ENCODE measurements at regions not wholly inside any gene's neighbourhood (a gene's known extent, or its start where the extent isn't known, plus 50 kb on each side); places are given as distances from the start of the nearest gene placed in this dataset.
"Not testable (repeated sequence)": the region's sequence is repeated elsewhere in the genome, so short reads cannot be mapped to it uniquely, and the experiment has no call there.

DNA sequence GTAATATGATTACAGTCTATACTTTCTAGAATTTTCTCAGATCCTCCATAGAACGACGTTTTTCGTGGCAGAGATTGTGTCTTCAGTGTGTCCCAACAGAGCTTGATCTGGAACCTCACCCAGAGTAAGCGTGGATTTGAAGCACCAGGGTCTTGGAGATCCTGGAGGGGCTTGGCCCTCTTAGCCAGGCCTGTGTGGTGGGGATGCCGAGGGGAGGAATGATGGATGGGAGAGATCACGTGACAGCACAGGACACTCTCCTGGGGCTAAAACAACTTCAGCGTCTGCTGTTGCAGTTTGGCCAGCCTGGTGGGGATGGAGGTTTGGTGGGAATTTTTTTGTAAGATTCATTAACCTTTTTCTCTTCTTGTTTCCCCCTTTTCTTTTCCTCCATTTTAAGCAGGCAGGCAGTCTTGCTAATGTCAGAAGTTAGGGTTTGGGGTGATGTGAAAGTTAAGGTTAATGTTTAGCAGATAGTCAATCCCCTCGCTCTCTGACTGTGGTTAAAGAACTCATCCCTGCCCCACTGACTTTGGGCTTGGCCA, 100.7 kb upstream of the SULF2 start:
- Mint-ChIP-seq H3K27ac (no peak overlapping the region), H3K4me1 (no peaks in the 10 kb centered on the region), H3K4me3 (no peak overlapping the region), H3K27me3 (no peaks in the 10 kb centered on the region), H3K9me3 (no peaks in the 10 kb centered on the region)
- DNase-seq (no peak), ATAC-seq (no peak)

DNA sequence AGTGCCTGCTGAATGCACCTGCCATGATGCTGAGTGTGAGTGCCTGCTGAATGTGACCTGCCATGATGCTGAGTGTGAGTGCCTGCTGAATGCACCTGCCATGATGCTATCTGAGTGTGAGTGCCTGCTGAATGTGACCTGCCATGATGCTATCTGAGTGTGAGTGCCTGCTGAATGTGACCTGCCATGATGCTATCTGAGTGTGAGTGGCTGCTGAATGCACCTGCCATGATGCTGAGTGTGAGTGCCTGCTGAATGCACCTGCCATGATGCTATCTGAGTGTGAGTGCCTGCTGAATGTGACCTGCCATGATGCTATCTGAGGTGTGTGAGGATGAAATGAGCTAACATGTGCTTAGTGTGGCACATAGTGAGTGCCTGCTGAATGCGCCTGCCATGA, 98.7 kb upstream of the SULF2 start:
- H3K4me3 Mint-ChIP-seq, H3K4me1 Mint-ChIP-seq, H3K27me3 Mint-ChIP-seq, ATAC-seq, H3K27ac Mint-ChIP-seq, DNase-seq, H3K9me3 Mint-ChIP-seq: not testable (repeated sequence)

DNA sequence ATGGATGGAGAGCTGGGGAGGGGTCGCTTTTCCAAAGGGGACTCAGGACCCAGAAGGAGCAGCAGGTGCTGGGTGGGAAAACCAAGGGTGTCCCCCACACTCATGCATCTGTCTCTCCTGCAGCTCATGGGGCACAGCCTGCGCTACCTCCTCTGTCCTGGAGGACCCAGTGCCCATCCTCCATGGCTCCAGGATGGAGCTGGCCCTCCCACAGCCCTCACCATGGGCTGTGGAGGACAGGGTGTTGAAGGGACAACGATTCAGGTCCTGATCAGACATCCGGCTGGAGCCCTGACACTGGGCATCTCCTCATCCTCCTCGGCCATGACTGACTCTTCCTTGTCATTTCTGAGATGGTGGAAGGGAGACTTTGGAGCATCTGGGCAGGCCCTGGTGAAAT, 97.9 kb upstream of the SULF2 start:
- Mint-ChIP-seq H3K4me3 (no peak overlapping the region), H3K9me3 (no peaks in the 10 kb centered on the region), H3K4me1 (no peaks in the 10 kb centered on the region), H3K27ac (peak overlapping the region in 1 of 2 donors; percentile 71), H3K27me3 (no peaks in the 10 kb centered on the region)
- DNase-seq: no peak
- ATAC-seq: no peak

DNA sequence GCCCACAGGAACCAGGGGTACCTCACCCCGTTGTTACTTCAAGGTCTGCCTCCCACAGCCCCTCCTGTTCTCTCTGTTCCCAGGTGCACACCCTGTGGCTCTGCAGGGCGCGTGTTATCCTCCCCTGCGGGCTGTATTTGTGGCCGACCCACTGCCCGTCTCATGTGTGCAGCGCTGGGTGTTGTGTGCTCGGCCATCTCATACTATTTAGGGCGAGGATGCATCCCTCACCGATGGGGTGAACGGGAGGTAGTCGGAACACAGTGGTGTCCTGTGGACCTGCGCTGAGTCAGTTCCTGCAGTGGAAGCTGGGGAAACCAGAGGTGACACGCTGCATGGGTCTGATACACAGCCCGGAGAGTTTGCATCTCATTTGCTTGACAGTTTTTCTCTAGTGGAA, 94.5 kb upstream of the SULF2 start:
- H3K9me3 Mint-ChIP-seq: no peaks in the 10 kb centered on the region
- H3K27me3 Mint-ChIP-seq: no peaks in the 10 kb centered on the region
- no peak for DNase-seq
- no peak for ATAC-seq
- no peak overlapping the region for H3K4me3 Mint-ChIP-seq
- H3K4me1 Mint-ChIP-seq: no peaks in the 10 kb centered on the region
- H3K27ac Mint-ChIP-seq: no peak overlapping the region

DNA sequence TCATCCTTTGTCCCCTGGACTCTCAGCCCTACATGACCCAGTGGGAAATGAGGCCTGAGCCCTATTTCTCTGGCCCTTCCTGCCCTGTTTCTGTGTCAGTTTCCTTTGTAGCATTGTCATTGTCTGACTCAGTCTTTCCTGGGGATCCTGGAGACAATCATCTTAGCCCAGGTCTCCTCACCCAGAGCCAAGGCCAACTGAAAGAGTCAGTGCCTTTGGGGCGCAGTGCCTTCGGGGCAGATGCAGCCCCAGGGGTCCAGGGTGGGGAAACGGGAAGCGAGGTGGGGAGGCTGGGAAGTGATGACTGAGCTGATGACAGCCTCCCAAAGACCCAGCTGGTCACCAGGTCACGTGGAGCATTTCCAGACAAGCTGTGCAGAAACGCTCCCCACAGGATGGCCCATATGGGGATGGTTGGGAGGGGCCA, 93.3 kb upstream of the SULF2 start:
- ATAC-seq (no peak), DNase-seq (no peak)
- Mint-ChIP-seq H3K27me3 (no peaks in the 10 kb centered on the region), H3K4me3 (no peak overlapping the region), H3K4me1 (no peaks in the 10 kb centered on the region), H3K27ac (no peak overlapping the region), H3K9me3 (no peaks in the 10 kb centered on the region)

DNA sequence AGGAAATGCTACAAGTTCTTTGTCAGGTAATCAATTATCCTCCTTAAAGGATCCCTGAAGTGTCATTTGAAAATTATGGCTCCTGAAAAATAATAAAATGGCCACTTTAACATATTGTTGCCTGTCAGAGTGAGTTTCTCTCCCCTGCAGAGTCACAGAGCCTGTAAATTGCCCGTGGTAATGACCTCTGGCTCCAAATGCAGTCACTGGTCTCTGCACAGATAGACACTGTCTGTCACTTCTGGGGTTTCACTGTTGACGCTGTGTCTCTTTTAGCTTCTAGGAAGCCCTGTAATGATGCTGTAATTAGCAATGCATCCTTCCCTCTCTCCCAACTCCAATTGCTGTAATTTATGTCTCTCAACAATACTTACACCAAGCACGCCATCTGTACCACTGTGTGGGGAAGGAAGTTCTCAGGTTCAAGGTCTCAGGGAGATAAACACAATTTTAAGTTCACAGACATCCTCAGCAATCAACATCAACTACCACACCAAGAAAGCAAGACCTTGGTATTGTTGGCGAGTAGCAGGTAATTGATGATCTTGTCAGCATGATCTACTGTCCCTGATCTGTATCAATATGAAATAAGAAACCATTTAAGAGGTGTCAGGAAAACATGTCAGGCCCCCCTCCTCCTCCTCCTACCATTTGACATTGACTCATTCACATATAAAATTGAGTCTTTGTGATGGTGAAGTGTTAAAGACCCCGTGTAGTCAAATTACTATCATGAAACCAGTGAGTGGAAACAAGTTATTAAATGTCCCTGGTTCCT, 91.2 kb upstream of the SULF2 start:
- Mint-ChIP-seq H3K9me3 (no peaks in the 10 kb centered on the region), H3K27me3 (no peaks in the 10 kb centered on the region), H3K27ac (peak overlapping the region in 1 of 2 donors; percentile 20), H3K4me3 (no peak overlapping the region), H3K4me1 (no peaks in the 10 kb centered on the region)
- DNase-seq (no peak), ATAC-seq (no peak)

DNA sequence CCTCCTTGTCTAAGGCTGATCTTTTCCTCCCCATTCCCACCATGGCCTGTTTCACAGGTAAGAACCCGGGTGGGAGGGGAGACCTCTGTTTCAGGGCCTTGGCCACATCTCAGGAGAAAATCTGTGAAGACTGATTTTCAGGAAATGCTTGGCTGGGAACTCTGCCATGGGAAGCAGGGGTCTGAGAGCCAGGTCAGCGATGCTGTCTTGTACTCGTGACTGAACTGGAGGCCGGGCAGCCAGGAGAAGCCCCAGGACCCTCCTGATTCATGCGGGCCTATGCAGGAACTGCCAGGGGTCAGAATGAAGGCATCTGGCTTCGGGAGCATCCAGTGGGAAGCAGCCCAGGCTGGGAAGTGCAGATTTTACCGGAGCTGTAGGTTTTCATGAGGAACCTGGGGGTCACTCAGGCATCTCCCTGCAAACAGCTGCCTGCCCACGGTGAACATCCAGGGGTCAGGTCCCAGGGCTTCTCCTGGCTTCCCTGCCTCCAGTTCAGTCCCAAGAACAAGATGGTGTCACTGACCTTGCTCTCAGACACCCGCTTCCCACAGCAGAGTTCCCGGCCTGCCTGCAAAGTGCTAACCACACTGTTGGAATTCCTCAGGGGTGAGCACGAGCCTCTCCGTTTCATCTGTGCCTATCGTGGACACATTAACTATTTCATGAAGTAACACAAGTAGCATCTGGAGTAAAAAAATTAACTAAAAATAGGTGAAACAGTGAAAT, 90.2 kb upstream of the SULF2 start:
- Mint-ChIP-seq H3K9me3 (no peaks in the 10 kb centered on the region), H3K4me3 (no peak overlapping the region), H3K27me3 (no peaks in the 10 kb centered on the region), H3K27ac (no peak overlapping the region), H3K4me1 (no peaks in the 10 kb centered on the region)
- DNase-seq (no peak), ATAC-seq (no peak)

DNA sequence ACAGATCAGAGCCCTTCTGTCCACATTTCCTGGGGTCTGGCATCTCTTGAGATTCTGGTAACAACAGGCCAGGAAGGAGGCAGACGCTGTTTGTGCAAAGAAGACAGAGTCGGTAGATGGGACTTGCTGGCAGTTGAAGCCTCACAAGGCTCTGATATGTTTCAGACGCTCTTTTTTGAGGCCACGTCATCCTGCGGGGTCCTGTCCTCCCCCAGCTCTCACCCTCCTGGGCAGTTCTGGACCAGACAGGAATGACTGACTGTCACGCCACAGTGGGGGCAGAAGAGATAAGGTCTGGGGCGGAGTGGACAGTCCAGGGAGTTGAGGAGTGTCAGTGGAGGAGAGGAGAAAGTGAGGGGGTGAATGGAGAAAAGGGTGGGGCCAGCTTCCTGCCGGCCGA, 87.1 kb upstream of the SULF2 start:
- no peak for DNase-seq
- ATAC-seq: no peak
- H3K4me3 Mint-ChIP-seq: no peak overlapping the region
- H3K4me1 Mint-ChIP-seq: no peaks in the 10 kb centered on the region
- no peaks in the 10 kb centered on the region for H3K9me3 Mint-ChIP-seq
- no peaks in the 10 kb centered on the region for H3K27me3 Mint-ChIP-seq
- H3K27ac Mint-ChIP-seq: no peak overlapping the region

DNA sequence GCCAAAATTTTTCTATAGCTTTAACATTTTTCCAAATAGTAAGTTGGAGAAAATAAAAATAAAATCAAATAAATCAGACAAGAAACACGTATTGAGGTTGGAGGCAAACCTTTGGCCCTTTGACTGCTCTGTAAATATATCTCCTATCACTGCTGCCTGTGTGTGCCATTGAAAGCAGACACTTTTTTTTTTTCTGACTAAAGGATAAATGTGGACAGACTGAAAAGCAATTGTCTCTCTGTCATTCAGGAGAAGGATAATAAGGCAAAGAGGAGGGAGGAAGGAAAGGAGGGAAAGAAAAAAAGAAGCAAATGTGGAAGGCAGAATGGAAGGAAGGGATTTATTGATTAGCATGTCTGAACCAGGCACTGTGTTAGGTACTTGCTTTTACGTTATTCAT, 85.2 kb upstream of the SULF2 start:
- Mint-ChIP-seq H3K4me3 (no peak overlapping the region), H3K27ac (no peak overlapping the region), H3K27me3 (peaks cover 7% of the 10 kb centered on the region), H3K4me1 (no peaks in the 10 kb centered on the region), H3K9me3 (no peaks in the 10 kb centered on the region)
- DNase-seq: no peak
- no peak for ATAC-seq

DNA sequence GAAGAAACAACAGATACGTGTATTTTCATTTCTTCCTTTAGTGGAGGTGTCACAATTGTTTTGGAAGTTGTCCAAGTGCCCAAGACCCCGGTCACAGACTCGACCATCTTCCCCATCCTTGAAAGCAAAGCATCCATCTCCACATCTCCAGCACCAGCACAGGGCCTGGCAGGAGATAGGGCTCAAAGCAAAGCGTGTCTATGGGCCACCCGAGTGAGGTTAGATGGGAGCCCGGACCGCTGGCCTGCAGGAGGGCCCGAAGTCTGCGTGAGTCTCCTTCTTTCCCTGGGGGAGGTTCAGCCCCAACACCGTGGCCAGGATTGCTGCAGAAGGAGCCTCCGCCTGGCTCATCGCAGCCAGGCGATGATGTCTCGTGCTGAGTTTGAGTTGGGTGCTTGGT, 83.5 kb upstream of the SULF2 start:
- H3K27ac Mint-ChIP-seq: no peak overlapping the region
- no peak overlapping the region for H3K4me3 Mint-ChIP-seq
- H3K4me1 Mint-ChIP-seq: no peaks in the 10 kb centered on the region
- ATAC-seq: no peak
- DNase-seq: no peak
- peaks cover 7% of the 10 kb centered on the region for H3K27me3 Mint-ChIP-seq
- no peaks in the 10 kb centered on the region for H3K9me3 Mint-ChIP-seq

DNA sequence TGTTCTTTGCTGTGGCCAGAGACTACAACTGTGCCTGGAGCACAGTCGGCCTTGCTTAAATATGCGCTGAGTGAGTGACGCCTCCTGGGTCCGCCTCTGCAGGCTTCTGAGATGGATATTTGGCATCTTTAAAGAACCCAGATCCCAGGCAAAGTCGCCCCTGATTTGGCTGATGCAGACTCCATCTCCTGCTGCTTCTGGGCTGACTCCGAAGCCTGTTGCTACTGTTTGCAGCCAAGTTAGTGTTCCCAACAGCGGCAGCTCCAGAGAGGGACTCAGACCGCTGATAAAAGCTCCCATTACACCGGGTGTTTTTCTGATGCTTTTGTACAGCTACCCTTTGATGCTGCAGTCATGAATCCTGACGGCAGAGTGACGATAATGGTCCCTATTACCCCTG, 83.0 kb upstream of the SULF2 start:
- no peak for DNase-seq
- H3K9me3 Mint-ChIP-seq: peaks cover 0 to 1% of the 10 kb centered on the region in 2 donors
- no peak overlapping the region for H3K27ac Mint-ChIP-seq
- no peak overlapping the region for H3K4me3 Mint-ChIP-seq
- no peak for ATAC-seq
- H3K27me3 Mint-ChIP-seq: peaks cover 7% of the 10 kb centered on the region
- no peaks in the 10 kb centered on the region for H3K4me1 Mint-ChIP-seq

DNA sequence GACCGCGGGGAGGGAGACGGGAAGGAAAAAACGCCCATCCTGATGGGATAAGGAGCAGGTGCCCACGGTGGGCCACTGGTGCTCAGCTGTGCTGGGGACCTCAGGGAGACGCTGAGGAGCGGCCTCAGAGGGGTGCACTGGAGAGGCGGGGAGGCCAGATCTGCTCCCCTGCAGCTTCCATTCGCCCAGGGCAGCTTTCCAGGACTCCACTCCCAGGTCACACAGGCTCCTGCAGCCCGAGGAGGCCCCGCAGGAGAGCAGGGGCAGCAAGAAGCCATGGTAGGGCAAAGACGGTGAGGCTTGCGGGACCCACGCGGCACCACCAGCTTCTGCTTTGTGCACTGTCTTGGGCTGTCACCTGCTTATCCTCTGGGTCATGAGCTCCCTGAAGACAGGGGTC, 82.5 kb upstream of the SULF2 start:
- peaks cover 0 to 3% of the 10 kb centered on the region in 2 donors for H3K9me3 Mint-ChIP-seq
- H3K27ac Mint-ChIP-seq: no peak overlapping the region
- DNase-seq: no peak
- no peaks in the 10 kb centered on the region for H3K4me1 Mint-ChIP-seq
- H3K4me3 Mint-ChIP-seq: no peak overlapping the region
- ATAC-seq: no peak
- H3K27me3 Mint-ChIP-seq: peaks cover 7% of the 10 kb centered on the region

DNA sequence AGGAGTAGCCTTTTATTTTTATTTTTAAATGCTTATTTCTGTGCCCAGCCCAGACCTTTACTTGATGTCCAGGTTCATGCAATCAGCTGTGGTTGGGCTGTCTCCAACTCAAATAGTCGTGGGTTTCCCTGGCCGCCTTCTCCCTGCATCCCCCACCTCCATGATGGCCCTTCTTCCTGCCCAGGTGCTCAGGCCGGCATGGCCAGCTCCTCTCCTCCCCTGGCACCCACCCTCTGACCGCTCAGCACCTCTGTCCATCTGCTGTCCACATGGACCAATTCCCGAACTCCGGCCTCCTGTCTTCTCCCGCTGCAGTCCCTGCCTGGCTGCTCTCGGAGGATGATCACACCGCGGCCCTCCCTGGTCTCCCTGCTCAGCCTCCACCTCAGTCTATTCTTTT, 81.2 kb upstream of the SULF2 start:
- Mint-ChIP-seq H3K4me3 (no peak overlapping the region), H3K4me1 (no peaks in the 10 kb centered on the region), H3K27me3 (peaks cover 7% of the 10 kb centered on the region), H3K27ac (no peak overlapping the region), H3K9me3 (peaks cover 0 to 3% of the 10 kb centered on the region in 2 donors)
- no peak for ATAC-seq
- no peak for DNase-seq

DNA sequence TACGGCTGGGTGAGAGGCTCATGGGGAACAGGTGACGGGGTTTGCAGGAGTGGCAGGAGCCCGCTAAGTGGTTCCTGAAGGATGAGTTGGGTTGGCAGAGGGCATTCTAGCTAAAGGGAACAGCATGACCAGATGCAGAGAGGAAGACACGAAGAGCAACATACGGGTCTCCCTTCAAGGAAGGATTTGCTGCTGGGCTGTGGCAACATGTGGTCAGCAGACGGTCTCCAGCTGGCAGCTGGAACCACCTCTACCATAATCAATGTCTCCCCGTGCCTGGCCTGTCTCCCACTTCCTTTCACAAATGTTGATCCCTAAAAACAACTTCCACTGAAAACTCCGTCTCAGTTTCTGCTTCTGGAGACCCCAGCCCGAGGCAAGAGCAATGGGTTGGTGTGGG, 80.6 kb upstream of the SULF2 start:
- Mint-ChIP-seq H3K27me3 (peaks cover 7% of the 10 kb centered on the region), H3K9me3 (peaks cover 0 to 3% of the 10 kb centered on the region in 2 donors), H3K4me1 (no peaks in the 10 kb centered on the region), H3K4me3 (no peak overlapping the region), H3K27ac (no peak overlapping the region)
- no peak for ATAC-seq
- DNase-seq: no peak

DNA sequence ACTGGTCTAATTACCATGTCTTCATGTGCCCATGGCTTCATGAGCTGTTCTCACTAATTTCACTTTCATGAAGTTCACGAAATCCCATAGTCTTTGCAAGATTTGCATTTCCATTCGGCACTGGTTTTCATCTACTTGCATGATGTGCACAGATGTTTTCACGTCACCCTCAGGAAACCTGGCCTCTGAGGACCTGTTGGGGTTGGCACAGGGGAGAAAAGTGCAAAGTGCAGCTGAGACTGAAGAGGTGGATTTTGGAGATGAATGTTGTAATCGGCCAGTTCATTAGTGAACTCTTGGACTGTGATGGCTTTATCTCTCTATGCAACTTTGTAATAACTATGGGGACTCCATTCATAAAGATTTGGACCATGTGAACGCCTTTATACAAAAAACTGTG, 80.2 kb upstream of the SULF2 start:
- ATAC-seq: no peak
- no peaks in the 10 kb centered on the region for H3K4me1 Mint-ChIP-seq
- H3K27ac Mint-ChIP-seq: no peak overlapping the region

DNA sequence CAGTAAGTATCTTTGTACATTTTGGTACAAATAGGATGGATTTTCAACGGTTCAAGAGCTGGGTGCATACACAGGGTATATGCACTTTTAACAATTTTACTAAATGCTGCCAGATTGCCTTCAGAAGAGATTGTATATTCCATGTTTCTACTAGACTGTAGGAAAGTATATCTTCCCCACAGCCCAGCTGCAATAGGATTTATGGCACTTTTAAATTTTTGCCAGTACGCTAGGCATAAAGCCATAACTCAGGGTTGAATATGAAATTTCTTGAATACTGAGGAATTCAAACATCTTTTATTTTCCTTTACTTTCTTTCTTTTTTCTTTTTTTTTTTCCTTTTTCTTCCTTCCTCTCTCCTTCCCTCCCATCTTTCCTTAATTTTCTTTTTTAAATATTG, 78.7 kb upstream of the SULF2 start:
- ATAC-seq (no peak), DNase-seq (no peak)
- Mint-ChIP-seq H3K4me3 (no peak overlapping the region), H3K27me3 (peaks cover 7% of the 10 kb centered on the region), H3K27ac (no peak overlapping the region), H3K4me1 (no peaks in the 10 kb centered on the region), H3K9me3 (peaks cover 0 to 3% of the 10 kb centered on the region in 2 donors)

More for the DNA sequence above, 80.2 kb upstream of the SULF2 start:
- Mint-ChIP-seq H3K27me3 (peaks cover 7% of the 10 kb centered on the region), H3K4me3 (no peak overlapping the region), H3K9me3 (peaks cover 0 to 3% of the 10 kb centered on the region in 2 donors)
- DNase-seq: no peak
